Loucy (cell line): ENCODE measurements at regions not wholly inside any gene's neighbourhood (a gene's known extent, or its start where the extent isn't known, plus 50 kb on each side); places are given as distances from the start of the nearest gene placed in this dataset.
"Not testable (repeated sequence)": the region's sequence is repeated elsewhere in the genome, so short reads cannot be mapped to it uniquely, and the experiment has no call there.

Experiments used
- H2AFZ ChIP-seq: fragments of 200-600 bp; sonication (generic); 2 replicates; pipeline ENCODE4 v1.6.0; 2016; ENCODE audit warnings: antibody characterized with exemption, mild to moderate bottlenecking, low read length, moderate library complexity
- H3F3A ChIP-seq: fragments of 200-600 bp; 2 replicates; pipeline ENCODE4 v1.6.0; 2016; ENCODE audit warnings: antibody characterized with exemption, low read depth, mild to moderate bottlenecking
- H3K27me3 ChIP-seq: fragments of 200-600 bp; sonication (generic); 2 replicates; pipeline ENCODE4 v1.6.1; 2014; ENCODE audit warnings: low read length, mild to moderate bottlenecking; ENCODE audit not compliant: insufficient read depth, poor library complexity, severe bottlenecking
- H3K36me3 ChIP-seq: fragments of 200-600 bp; sonication (generic); 2 replicates; pipeline ENCODE4 v1.6.1; 2016; ENCODE audit warnings: low read length; ENCODE audit not compliant: insufficient read depth
- H3K4me1 ChIP-seq: fragments of 200-600 bp; sonication (generic); 2 replicates; pipeline ENCODE4 v1.5.1; 2014; ENCODE audit warnings: low read length, mild to moderate bottlenecking; ENCODE audit not compliant: insufficient read depth, poor library complexity, severe bottlenecking
- H3K4me2 ChIP-seq: fragments of 200-600 bp; sonication (generic); 2 replicates; pipeline ENCODE4 v1.6.0; 2014; ENCODE audit warnings: antibody characterized with exemption, low read length, low read depth, mild to moderate bottlenecking; ENCODE audit not compliant: poor library complexity, severe bottlenecking
- H3K4me3 ChIP-seq: fragments of 200-600 bp; sonication (generic); 2 replicates; pipeline ENCODE4 v1.5.1; 2014; ENCODE audit warnings: low read length, mild to moderate bottlenecking, mixed read lengths; ENCODE audit not compliant: poor library complexity, severe bottlenecking
- H3K79me2 ChIP-seq: fragments of 200-600 bp; sonication (generic); 2 replicates; pipeline ENCODE4 v1.6.1; 2014; ENCODE audit warnings: low read length; ENCODE audit not compliant: insufficient read depth
- H3K9ac ChIP-seq: fragments of 200-600 bp; sonication (generic); 2 replicates; pipeline ENCODE4 v1.6.0; 2014; ENCODE audit warnings: mild to moderate bottlenecking, low read depth, low read length, moderate library complexity; ENCODE audit not compliant: poor library complexity, severe bottlenecking
- H3K9me2 ChIP-seq: fragments of 200-600 bp; sonication (generic); replicated peaks from 2 replicates; pipeline ENCODE4 v1.6.1; 2016; ENCODE audit warnings: low read depth, low read length, mixed read lengths
- H3K9me3 ChIP-seq: fragments of 200-600 bp; sonication (generic); 2 replicates; pipeline ENCODE4 v1.6.1; 2014; ENCODE audit warnings: mild to moderate bottlenecking, antibody characterized with exemption, low read length, low read depth; ENCODE audit not compliant: insufficient read depth
- H4K20me1 ChIP-seq: fragments of 200-600 bp; sonication (generic); 2 replicates; pipeline ENCODE4 v1.6.0; 2014; ENCODE audit warnings: antibody characterized with exemption, low read length, mild to moderate bottlenecking; ENCODE audit not compliant: insufficient read depth, poor library complexity, severe bottlenecking
- EZH2phosphoT487 ChIP-seq: fragments of 200-600 bp; IDR thresholded peaks from 2 replicates; pipeline ENCODE4 v1.6.1; 2018; ENCODE audit warnings: antibody characterized with exemption, mild to moderate bottlenecking, moderate library complexity, borderline replicate concordance
- TF ChIP-seq, protein P1 (sequence below): fragments of 200-600 bp; sonication (generic); conservative IDR thresholded peaks from 2 replicates; pipeline ENCODE4 v1.5.1; 2014; ENCODE audit warnings: mild to moderate bottlenecking, antibody characterized with exemption, low read length

GRCh38 chr1:5610432-5610831 lies 381.8 kb downstream of the NPHP4 start:
- Histone ChIP-seq H3K4me3 (no peak overlapping the region), H4K20me1 (no peaks in the 10 kb centered on the region), H3K36me3 (no peaks in the 10 kb centered on the region), H3K27me3 (no peaks in the 10 kb centered on the region), H2AFZ (no peak overlapping the region), H3K4me2 (no peak overlapping the region), H3K9me2 (no peaks in the 10 kb centered on the region), H3K9ac (no peak overlapping the region), H3K4me1 (no peaks in the 10 kb centered on the region), H3K9me3 (no peaks in the 10 kb centered on the region; the same call in 1 of the 2 replicates), H3K79me2 (no peaks in the 10 kb centered on the region), H3F3A (no peaks in the 10 kb centered on the region)
- TF ChIP-seq, protein P1, sequence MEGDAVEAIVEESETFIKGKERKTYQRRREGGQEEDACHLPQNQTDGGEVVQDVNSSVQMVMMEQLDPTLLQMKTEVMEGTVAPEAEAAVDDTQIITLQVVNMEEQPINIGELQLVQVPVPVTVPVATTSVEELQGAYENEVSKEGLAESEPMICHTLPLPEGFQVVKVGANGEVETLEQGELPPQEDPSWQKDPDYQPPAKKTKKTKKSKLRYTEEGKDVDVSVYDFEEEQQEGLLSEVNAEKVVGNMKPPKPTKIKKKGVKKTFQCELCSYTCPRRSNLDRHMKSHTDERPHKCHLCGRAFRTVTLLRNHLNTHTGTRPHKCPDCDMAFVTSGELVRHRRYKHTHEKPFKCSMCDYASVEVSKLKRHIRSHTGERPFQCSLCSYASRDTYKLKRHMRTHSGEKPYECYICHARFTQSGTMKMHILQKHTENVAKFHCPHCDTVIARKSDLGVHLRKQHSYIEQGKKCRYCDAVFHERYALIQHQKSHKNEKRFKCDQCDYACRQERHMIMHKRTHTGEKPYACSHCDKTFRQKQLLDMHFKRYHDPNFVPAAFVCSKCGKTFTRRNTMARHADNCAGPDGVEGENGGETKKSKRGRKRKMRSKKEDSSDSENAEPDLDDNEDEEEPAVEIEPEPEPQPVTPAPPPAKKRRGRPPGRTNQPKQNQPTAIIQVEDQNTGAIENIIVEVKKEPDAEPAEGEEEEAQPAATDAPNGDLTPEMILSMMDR = no peak
- TF ChIP-seq EZH2phosphoT487 = no peak

DNA sequence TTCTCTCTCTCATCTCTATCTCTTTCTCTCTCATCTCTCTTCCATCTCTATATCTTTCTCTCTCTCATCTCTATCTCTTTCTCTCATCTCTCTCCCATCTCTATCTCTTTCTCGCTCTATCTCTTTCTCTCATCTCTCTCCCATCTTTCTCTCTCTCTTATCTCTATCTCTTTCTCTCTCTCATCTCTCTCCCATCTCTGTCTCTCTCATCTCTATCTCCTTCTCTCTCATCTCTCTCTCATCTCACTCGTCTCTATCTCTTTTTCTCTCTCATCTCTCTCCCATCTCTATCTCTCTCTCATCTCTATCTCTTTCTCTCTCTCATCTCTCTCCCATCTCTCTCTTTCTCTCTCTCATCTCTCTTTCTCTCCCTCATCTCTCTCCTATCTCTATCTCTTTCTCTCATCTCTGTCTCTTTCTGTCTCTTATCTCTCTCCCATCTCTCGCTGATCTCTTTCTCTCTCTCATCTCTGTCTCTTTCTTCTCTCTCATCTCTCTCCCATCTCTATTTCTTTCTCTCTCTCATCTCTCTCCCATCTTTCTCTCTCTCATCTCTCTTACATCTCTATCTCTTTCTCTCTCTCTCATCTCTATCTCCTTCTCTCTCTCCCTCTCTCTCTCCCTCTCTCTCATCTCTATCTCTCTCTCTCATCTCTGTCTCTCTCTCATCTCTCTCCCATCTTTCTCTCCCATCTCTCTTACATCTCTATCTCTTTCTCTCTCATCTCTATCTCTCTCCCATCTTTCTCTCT lies 388.7 kb downstream of the NPHP4 start:
- no peak overlapping the region for H3K4me2 ChIP-seq
- H3K27me3 ChIP-seq = no peaks in the 10 kb centered on the region
- H3K4me3 ChIP-seq = no peak overlapping the region
- H3K79me2 ChIP-seq = no peaks in the 10 kb centered on the region
- H4K20me1 ChIP-seq = no peaks in the 10 kb centered on the region
- no peak overlapping the region for H3K9ac ChIP-seq
- no peaks in the 10 kb centered on the region for H3K4me1 ChIP-seq
- no peaks in the 10 kb centered on the region for H3K9me3 ChIP-seq
- no peak overlapping the region for H2AFZ ChIP-seq
- no peaks in the 10 kb centered on the region for H3K9me2 ChIP-seq
- H3K36me3 ChIP-seq = no peaks in the 10 kb centered on the region
- H3F3A ChIP-seq = no peaks in the 10 kb centered on the region
- TF ChIP-seq EZH2phosphoT487 = no peak
- TF ChIP-seq, protein P1 = no peak

DNA sequence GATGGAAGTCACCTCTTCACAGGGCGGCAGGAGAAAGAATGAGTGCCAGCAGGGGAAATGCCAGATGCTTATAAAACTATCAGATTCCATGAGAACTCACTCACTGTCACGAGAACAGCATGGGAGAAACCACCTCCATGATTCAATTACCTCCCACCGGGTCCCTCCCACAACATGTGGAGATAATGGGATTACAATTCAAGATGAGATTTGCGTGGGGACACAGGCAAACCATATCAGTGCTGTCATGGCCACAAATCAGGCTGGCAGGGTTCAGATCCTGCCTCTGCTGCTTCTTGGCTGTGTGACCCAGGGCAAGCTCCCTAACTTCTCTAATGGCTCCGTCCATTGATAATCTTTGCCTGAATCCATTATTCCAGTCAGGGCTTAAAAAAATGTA lies 389.5 kb downstream of the NPHP4 start:
- not testable (repeated sequence) for H3K9me3 ChIP-seq, H3K4me3 ChIP-seq, H4K20me1 ChIP-seq, H3K4me1 ChIP-seq, H3K79me2 ChIP-seq, H3K27me3 ChIP-seq, H3K9ac ChIP-seq, H2AFZ ChIP-seq, H3K36me3 ChIP-seq, H3K9me2 ChIP-seq, H3F3A ChIP-seq, H3K4me2 ChIP-seq

GRCh38 chr1:5601516-5601915 lies 390.7 kb downstream of the NPHP4 start:
- Histone ChIP-seq H3K79me2 (no peaks in the 10 kb centered on the region), H3K9me2 (no peaks in the 10 kb centered on the region), H3K4me2 (no peak overlapping the region), H3F3A (no peaks in the 10 kb centered on the region), H3K36me3 (no peaks in the 10 kb centered on the region), H3K27me3 (no peaks in the 10 kb centered on the region), H3K9ac (no peak overlapping the region), H4K20me1 (no peaks in the 10 kb centered on the region), H2AFZ (no peak overlapping the region), H3K9me3 (no peaks in the 10 kb centered on the region), H3K4me3 (no peak overlapping the region), H3K4me1 (no peaks in the 10 kb centered on the region)
- no peak for TF ChIP-seq EZH2phosphoT487
- TF ChIP-seq, protein P1 = no peak
